ENCODE measurements at regions not wholly inside any gene's neighbourhood (a gene's known extent, or its start where the extent isn't known, plus 50 kb on each side); places are given as distances from the start of the nearest gene placed in this dataset.

DNA sequence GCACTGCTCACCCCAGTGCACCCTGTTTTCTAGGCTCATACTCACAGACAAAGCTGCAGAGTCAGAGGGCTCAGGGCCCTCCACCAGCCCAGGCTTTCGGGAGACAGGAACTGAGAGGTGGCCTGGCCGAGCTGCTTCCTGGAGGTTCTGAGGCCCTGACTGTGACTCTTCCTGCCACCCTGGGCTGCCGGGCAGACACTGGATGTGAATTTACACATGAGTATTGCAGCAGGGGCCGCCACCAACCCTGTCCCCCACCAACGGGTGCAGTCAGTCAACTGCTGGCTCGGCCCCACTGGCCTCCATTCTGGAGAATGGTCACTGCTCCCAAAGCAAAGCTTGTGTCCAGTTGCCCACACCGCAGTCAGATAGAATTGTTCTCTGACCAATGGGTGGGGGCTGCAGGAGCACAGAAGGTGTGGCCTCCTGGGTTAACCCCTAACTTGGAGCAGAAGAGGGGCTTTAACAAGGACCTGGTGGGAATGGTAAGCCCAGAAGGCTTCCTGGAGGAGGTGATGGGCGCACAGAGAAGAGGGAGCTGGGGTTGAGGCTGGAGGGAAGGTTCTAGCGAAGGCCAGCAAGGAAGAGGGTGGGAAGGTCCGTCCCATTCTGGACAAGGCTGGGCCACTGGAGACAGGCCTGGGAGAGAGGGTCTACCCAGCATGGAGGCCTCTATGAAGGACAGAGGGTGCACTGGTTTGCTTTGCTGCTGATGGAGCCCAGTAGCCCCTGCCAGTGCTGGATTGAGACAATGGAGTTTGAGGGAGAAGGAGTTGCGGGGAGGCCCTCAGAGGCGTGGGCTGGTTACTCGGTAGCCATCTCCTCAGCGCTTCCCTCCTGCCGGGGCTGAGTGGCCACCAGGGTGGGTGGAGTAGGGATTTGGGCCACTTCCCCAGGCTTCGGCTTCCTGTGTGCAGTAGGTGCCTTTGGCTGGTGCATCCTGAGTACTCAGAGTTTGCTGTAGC, 135.3 kb downstream of the CPZ start:
- peak in 1 of 2 donors; percentile 6 for DNase-seq (ENCODE audit: low spot score in 2 of 2)
- 73 to 84% methylated on average over 12 to 13 of the region's 16 CpGs for WGBS, 2 donors

DNA sequence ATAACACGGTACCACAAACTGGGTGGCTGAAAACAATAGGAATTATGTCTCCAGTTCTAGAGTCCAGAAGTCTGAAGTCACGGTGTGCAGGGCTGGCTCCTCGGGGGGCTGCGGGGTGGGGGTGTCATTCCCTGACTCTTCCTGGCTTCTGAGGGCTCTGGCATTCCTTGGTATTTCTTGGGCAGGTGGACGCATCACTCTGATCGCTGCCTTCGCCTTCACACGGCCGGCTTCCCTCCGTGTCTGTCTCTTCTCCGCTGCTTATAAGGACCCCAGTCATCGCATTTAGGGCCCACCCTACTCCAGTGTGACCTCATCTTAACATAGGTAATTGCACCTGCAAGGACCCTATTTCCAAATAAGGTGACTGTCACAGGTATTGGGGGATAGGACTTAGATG, 134.6 kb downstream of the CPZ start:
- WGBS, 2 donors, result 57 to 70% methylated on average over 11 to 12 of the region's 12 CpGs

More for the DNA sequence above, 135.3 kb downstream of the CPZ start:
- TF ChIP-seq, protein P1, sequence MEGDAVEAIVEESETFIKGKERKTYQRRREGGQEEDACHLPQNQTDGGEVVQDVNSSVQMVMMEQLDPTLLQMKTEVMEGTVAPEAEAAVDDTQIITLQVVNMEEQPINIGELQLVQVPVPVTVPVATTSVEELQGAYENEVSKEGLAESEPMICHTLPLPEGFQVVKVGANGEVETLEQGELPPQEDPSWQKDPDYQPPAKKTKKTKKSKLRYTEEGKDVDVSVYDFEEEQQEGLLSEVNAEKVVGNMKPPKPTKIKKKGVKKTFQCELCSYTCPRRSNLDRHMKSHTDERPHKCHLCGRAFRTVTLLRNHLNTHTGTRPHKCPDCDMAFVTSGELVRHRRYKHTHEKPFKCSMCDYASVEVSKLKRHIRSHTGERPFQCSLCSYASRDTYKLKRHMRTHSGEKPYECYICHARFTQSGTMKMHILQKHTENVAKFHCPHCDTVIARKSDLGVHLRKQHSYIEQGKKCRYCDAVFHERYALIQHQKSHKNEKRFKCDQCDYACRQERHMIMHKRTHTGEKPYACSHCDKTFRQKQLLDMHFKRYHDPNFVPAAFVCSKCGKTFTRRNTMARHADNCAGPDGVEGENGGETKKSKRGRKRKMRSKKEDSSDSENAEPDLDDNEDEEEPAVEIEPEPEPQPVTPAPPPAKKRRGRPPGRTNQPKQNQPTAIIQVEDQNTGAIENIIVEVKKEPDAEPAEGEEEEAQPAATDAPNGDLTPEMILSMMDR (IDR thresholded peaks at IDR 0.05), result no peak
- no peak for TF ChIP-seq POLR2A (IDR thresholded peaks at IDR 0.05)
- TF ChIP-seq EP300 (IDR thresholded peaks at IDR 0.05), result no peak
- H3K4me1 ChIP-seq, result no peaks in the 10 kb centered on the region
- H3K27me3 ChIP-seq, result peaks cover 0 to 10% of the 10 kb centered on the region in 2 donors
- H3K9me3 ChIP-seq, result peaks cover 0 to 28% (median 0%) of the 10 kb centered on the region in 4 donors
- no peak overlapping the region for H3K4me3 ChIP-seq
- no peaks in the 10 kb centered on the region for H3K36me3 ChIP-seq
- no peak overlapping the region for H3K27ac ChIP-seq

DNA sequence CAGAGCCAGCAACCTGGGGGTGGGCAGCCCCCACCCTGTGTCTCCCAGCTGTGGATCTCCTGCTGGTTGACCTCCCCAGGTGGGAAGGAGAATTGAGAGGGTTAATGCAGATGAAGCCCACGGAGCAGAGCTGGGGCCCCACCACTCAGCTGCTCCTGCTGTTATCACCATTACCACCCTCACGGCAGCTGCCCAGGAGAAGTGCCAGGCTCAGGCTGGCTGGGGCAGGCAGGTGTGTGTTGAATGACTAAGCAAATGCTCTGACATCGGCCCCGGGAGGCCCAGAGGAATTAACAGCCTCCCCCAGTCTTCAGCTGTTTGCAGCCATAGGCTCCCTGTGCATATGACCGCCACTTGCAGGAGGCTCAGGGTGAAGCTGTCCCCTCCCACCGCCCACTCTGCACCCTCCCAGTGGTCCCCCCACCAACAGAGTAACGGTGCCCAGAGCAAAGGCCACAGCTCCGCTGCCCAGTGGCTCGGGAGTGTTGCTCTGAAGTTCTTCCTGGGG, 133.8 kb downstream of the CPZ start:
- TF ChIP-seq EP300 (IDR thresholded peaks at IDR 0.05), result no peak
- TF ChIP-seq, protein P1 (IDR thresholded peaks at IDR 0.05), result no peak
- no peak for TF ChIP-seq POLR2A (IDR thresholded peaks at IDR 0.05)
- H3K27ac ChIP-seq, result no peak overlapping the region
- DNase-seq (ENCODE audit: low spot score in 2 of 2), result peak in 1 of 2 donors; percentile 6
- WGBS, 2 donors, result 28 to 40% methylated on average over 7 to 9 of the region's 9 CpGs
- H3K4me1 ChIP-seq, result no peaks in the 10 kb centered on the region
- H3K27me3 ChIP-seq, result peaks cover 0 to 10% of the 10 kb centered on the region in 2 donors
- H3K9me3 ChIP-seq, result peaks cover 0 to 15% (median 0%) of the 10 kb centered on the region in 4 donors
- H3K4me3 ChIP-seq, result no peak overlapping the region
- no peaks in the 10 kb centered on the region for H3K36me3 ChIP-seq

More for the DNA sequence above, 134.6 kb downstream of the CPZ start:
- no peak overlapping the region for H3K4me3 ChIP-seq
- H3K27me3 ChIP-seq, result peaks cover 0 to 10% of the 10 kb centered on the region in 2 donors
- no peaks in the 10 kb centered on the region for H3K36me3 ChIP-seq
- no peak for DNase-seq (ENCODE audit: low spot score in 2 of 2)
- H3K4me1 ChIP-seq, result no peaks in the 10 kb centered on the region
- H3K27ac ChIP-seq, result no peak overlapping the region
- H3K9me3 ChIP-seq, result peaks cover 0 to 21% (median 0%) of the 10 kb centered on the region in 4 donors
- TF ChIP-seq POLR2A (IDR thresholded peaks at IDR 0.05) (no peak), EP300 (IDR thresholded peaks at IDR 0.05) (no peak)
- TF ChIP-seq, protein P1 (IDR thresholded peaks at IDR 0.05), result no peak

DNA sequence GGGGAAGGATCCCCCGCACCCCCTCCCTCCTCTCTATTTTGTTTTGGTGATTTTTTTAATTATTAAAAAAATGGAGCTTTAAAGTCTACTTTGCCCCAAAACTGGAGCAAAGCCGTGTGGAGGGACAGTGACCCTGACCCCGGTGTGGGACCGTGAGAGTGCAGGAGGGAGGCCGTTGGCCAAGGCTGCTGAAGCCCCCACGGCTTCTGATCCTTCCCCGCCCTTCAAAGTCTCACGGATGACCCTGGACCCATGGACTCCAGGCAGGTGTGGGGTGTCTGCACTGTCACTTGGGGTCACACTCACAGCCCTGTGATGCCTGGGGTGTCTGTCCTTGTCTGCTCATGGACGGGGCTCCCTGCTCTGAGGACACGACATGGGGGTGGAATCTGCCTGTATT, 133.3 kb downstream of the CPZ start:
- Histone ChIP-seq H3K4me3 (no peak overlapping the region), H3K27me3 (peaks cover 0 to 10% of the 10 kb centered on the region in 2 donors), H3K27ac (no peak overlapping the region), H3K4me1 (no peaks in the 10 kb centered on the region), H3K9me3 (peaks cover 0 to 12% (median 0%) of the 10 kb centered on the region in 4 donors), H3K36me3 (no peaks in the 10 kb centered on the region)
- TF ChIP-seq POLR2A (IDR thresholded peaks at IDR 0.05) (no peak), EP300 (IDR thresholded peaks at IDR 0.05) (no peak)
- TF ChIP-seq, protein P1 (IDR thresholded peaks at IDR 0.05), result no peak
- WGBS, 2 donors, result 60 to 62% methylated on average over 7 to 10 of the region's 10 CpGs
- peak in 1 of 2 donors; percentile 5 for DNase-seq (ENCODE audit: low spot score in 2 of 2)

Measured in tibial nerve (tissue), 4 donors.